ENCODE measurements at regions not wholly inside any gene's neighbourhood (a gene's known extent, or its start where the extent isn't known, plus 50 kb on each side); places are given as distances from the start of the nearest gene placed in this dataset.

GRCh38 chr10:91137011-91137643 lies 83.3 kb upstream of the PCGF5 start:
- TF ChIP-seq EP300 (IDR thresholded peaks at IDR 0.05) (no peak), CTCF (IDR thresholded peaks at IDR 0.05) (no peak), POLR2A (IDR thresholded peaks at IDR 0.05) (no peak)
- Histone ChIP-seq H3K27me3 (no peaks in the 10 kb centered on the region), H3K27ac (no peak overlapping the region), H3K36me3 (no peaks in the 10 kb centered on the region), H3K4me3 (no peak overlapping the region), H3K4me1 (no peaks in the 10 kb centered on the region), H3K9me3 (no peaks in the 10 kb centered on the region)
- WGBS, 2 donors: 95% methylated on average over 6 of the region's 6 CpGs
- no peak for DNase-seq (ENCODE audit: low spot score in 2 of 2)

GRCh38 chr10:91137822-91138221 lies 82.6 kb upstream of the PCGF5 start:
- TF ChIP-seq EP300 (IDR thresholded peaks at IDR 0.05) (no peak), POLR2A (IDR thresholded peaks at IDR 0.05) (no peak), CTCF (IDR thresholded peaks at IDR 0.05) (no peak)
- 61 to 94% methylated on average over 1 of the region's 1 CpG for WGBS, 2 donors

GRCh38 chr10:91140995-91141549 lies 79.4 kb upstream of the PCGF5 start:
- H3K36me3 ChIP-seq: no peaks in the 10 kb centered on the region
- H3K27me3 ChIP-seq: no peaks in the 10 kb centered on the region
- TF ChIP-seq CTCF (IDR thresholded peaks at IDR 0.05) (no peak), EP300 (IDR thresholded peaks at IDR 0.05) (no peak), POLR2A (IDR thresholded peaks at IDR 0.05) (no peak)
- 55 to 66% methylated on average over 6 of the region's 6 CpGs for WGBS, 2 donors
- no peaks in the 10 kb centered on the region for H3K4me1 ChIP-seq
- no peak for DNase-seq (ENCODE audit: low spot score in 2 of 2)
- H3K4me3 ChIP-seq: no peak overlapping the region
- H3K9me3 ChIP-seq: no peaks in the 10 kb centered on the region
- H3K27ac ChIP-seq: no peak overlapping the region

More at GRCh38 chr10:91137822-91138221, 82.6 kb upstream of the PCGF5 start:
- Histone ChIP-seq H3K4me3 (no peak overlapping the region), H3K27me3 (no peaks in the 10 kb centered on the region), H3K36me3 (no peaks in the 10 kb centered on the region), H3K9me3 (no peaks in the 10 kb centered on the region), H3K27ac (no peak overlapping the region), H3K4me1 (no peaks in the 10 kb centered on the region)
- no peak for DNase-seq (ENCODE audit: low spot score in 2 of 2)

- Histone ChIP-seq H3K4me3 (no peak overlapping the region), H3K4me1 (no peaks in the 10 kb centered on the region), H3K27ac (no peak overlapping the region), H3K27me3 (no peaks in the 10 kb centered on the region), H3K9me3 (no peaks in the 10 kb centered on the region), H3K36me3 (no peaks in the 10 kb centered on the region)
- no peak for DNase-seq (ENCODE audit: low spot score in 2 of 2)
- TF ChIP-seq CTCF (IDR thresholded peaks at IDR 0.05): no peak
- WGBS, 2 donors: 54 to 81% methylated on average over 1 of the region's 1 CpG
These were observed 75.5 kb upstream of the PCGF5 start for GRCh38 chr10:91144961-91145360.

GRCh38 chr10:91146146-91146545 lies 74.3 kb upstream of the PCGF5 start:
- TF ChIP-seq EP300 (IDR thresholded peaks at IDR 0.05) (no peak), POLR2A (IDR thresholded peaks at IDR 0.05) (no peak), CTCF (IDR thresholded peaks at IDR 0.05) (no peak)
- Histone ChIP-seq H3K9me3 (no peaks in the 10 kb centered on the region), H3K36me3 (no peaks in the 10 kb centered on the region), H3K27ac (no peak overlapping the region), H3K4me3 (no peak overlapping the region), H3K27me3 (no peaks in the 10 kb centered on the region), H3K4me1 (no peaks in the 10 kb centered on the region)
- no peak for DNase-seq (ENCODE audit: low spot score in 2 of 2)
- 89 to 93% methylated on average over 1 of the region's 1 CpG for WGBS, 2 donors

Measured in tibial nerve (tissue), 4 donors.